GM12874 (cell line): ENCODE measurements at regions not wholly inside any gene's neighbourhood (a gene's known extent, or its start where the extent isn't known, plus 50 kb on each side); places are given as distances from the start of the nearest gene placed in this dataset.

ENCODE experiments used
- CTCF ChIP-seq: IDR thresholded peaks from 2 replicates; pipeline ENCODE4 v1.5.1; 2011; ENCODE audit warnings: low read depth, mild to moderate bottlenecking, control low read depth, low read length, moderate library complexity; ENCODE audit not compliant: insufficient read depth

- no peak for TF ChIP-seq CTCF
Observed at GRCh38 chr15:79700951-79701480, 195.8 kb downstream of the MTHFS start.

GRCh38 chr15:79702621-79703020 lies 194.2 kb downstream of the MTHFS start:
- TF ChIP-seq CTCF, result no peak

GRCh38 chr15:79721256-79721655 lies 175.6 kb downstream of the MTHFS start:
- no peak for TF ChIP-seq CTCF

GRCh38 chr15:79724312-79724711 lies 172.5 kb downstream of the MTHFS start:
- no peak for TF ChIP-seq CTCF

- TF ChIP-seq CTCF, result no peak
Observed at GRCh38 chr15:79724804-79725203, 172.0 kb downstream of the MTHFS start.

GRCh38 chr15:79728867-79729266 lies 167.9 kb downstream of the MTHFS start:
- no peak for TF ChIP-seq CTCF

GRCh38 chr15:79736435-79737000 lies 160.3 kb downstream of the MTHFS start:
- no peak for TF ChIP-seq CTCF
